HG03457 (cell line): ENCODE measurements at regions not wholly inside any gene's neighbourhood (a gene's known extent, or its start where the extent isn't known, plus 50 kb on each side); places are given as distances from the start of the nearest gene placed in this dataset.

Experiments used
- ATAC-seq: cut with Tn5 transposase; IDR thresholded peaks from one replicate; pipeline ENCODE4 v1.9.1; 2021; ENCODE audit warnings: moderate number of reproducible peaks; ENCODE audit not compliant: unreplicated experiment

DNA sequence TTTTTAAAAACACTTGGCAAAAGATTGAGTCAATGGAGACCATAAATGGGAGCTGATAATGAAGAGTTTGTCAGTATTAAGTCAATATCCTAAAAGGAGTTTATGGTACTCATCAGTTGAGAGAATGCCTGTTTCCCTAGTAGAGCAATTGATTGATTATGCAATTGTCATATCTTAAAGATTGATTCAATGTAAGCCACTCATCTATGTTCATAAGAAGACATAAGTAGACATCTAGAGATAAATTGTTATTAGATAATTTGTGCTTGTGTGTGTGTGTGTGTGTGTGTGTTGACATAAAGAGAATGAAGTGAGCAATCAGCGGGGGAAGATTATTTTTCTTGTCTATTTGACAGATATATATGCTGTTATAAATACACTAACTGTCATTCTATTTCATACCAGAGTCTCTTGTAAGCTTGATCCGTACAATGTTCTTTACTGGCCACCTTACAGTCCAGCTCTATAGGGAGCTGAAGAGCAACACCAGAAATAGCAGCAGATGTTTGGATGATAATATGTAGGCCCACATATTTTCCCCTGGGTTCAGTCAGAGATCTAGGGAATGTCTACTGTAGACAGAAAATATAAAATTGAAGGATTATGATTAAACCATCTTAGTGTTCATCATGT, 848.6 kb upstream of the EPHA6 start:
- ATAC-seq, result no peak

DNA sequence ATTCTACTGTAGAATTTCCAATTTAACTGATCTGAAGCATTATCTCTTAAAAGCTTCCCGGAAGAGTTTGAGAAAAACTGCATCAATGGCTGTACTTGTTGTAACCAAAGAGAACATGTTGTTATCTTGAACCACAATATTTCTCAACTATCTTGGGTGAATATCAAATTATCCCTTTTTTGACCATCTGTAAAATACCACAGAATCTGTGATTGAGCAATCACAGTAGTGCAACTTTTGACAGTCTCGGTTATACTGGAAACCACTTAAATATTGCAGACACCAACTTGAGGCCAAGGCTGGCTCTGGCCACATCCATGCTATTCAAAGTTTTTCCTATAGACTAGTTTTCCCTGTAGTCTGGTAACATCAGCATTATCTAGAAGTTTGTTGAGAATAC, 842.8 kb upstream of the EPHA6 start:
- no peak for ATAC-seq

DNA sequence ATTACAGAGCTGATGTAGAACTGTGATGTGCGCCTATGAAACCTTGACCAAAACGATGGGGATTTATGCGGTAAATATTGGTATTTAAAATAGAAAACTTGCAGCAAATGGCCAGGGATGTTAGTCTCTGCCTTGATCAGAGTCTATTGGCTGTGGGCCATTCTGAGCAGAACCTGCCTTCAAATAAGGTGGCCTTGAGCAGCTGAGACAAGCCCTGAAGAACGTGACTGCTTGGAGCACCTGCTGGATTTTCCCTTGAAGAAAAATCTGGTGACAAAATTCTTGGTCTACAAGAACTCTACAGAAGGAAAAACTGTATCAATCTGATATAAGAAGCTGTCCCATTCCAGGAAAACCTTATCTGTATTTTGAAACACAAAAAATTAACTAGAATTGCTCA, 820.1 kb upstream of the EPHA6 start:
- no peak for ATAC-seq

DNA sequence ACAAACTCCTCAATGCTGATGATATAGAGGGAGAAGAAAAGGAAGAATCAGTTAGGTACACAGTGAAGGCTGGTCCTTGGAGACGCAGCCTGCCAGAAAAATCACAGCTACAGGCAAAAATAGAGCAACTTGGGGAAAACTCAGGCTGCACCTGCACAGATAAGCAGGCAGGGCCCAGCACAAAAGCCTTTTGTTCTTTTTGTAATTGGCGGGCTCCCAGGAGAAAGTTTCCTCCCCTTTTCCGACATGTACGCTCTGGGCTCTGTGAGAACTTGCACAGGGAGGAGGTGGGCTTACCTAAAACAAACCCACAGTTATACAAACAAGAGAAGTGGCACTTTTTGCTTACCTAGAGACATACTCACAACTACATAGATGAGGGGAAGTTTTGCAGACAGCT, 813.4 kb upstream of the EPHA6 start:
- ATAC-seq, result no peak

DNA sequence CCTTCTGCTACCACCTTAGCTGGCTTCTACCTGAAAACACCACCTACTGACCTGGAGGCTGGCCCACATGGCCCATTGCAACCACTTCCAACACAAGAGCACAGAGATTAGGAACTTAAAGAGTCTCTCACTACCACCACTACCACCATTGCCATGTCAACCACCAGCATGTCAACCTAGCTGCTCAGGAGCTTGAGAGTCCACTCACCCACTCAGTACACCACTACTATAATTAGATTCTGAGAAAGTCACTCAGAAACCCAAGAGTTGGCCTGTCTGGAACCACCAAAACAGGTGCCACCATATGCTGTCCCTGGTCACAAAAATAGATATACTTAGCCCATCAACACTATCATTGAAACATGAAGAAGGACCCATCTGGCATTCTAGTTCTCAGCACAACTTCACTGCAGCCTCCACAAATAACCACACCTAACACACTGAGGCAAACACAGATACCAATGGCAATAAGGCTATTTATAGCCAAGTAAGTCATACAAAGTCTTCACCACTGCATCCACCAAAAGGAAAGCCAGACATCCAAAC, 806.7 kb upstream of the EPHA6 start:
- no peak for ATAC-seq

DNA sequence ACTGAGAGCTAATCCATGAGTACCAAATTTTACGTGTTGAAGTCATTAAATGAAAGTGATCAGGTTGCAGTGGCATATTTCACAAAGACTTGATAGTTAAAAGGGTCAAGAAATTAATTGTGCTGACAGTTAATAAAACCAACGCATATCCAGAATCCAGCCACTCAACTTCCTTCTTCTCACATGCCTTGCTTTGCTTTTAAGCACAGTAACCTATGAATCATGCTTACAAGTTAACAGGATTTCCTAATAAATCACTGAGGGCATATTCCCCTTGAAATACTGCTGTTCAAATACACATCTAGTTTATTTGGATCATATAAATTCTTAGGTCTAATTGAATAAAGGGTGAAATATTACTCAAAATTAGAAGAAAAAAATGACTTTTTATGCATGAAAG, 801.5 kb upstream of the EPHA6 start:
- no peak for ATAC-seq

DNA sequence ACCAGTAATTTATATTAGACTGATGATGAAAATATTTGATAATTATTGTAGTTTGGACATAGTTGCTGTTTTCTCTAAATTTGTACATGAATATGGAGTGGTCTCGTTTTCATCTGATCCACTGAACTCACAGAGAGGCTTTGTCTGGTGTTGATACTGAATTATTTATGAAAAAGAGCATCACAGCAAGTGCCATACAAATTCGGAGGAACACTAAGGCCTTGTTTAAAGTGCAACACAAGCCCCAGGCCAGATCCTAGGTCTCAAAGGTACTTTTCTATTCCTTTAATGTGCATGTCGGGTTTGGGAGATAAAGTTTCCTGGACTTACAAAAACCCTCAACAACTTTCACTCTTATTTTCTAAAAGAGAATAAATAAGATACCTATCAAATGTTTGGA, 796.8 kb upstream of the EPHA6 start:
- no peak for ATAC-seq

DNA sequence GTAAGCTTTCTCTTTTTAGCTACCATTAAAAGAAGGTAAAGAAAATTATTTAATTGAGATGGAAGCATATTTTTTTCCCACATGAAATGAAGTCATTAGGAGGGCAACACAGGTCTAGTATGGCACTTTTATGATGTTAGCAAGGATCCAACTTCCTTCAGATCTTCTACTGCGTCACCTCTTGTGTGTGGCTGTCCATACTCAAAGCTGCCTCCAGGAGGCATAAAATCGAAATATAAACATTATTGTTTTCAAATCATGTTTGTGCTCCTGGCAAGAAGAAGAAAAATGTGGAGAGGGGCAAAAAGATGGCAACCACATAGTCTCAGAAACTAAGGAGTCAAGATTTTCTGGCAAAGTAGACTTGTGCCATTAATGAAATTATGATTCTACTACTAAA, 791.7 kb upstream of the EPHA6 start:
- no peak for ATAC-seq

DNA sequence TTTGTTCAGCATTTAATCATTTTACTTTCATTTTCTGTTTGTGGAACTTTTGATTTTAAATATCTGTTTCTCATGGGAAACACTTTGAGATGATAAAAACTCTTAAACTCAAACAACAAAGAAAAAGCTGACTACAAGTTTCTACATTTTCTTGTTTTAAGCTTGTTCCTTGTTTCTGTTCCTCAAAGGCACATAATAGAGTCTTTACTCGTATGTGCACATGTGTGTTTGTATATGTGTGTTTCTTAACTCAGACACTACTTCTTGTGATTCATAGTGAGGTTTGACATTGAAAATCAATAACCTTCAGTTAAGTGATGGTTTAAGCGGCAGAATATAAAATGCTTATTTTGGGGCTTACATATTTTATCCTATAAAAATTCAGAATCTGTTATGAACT, 786.7 kb upstream of the EPHA6 start:
- ATAC-seq, result no peak

DNA sequence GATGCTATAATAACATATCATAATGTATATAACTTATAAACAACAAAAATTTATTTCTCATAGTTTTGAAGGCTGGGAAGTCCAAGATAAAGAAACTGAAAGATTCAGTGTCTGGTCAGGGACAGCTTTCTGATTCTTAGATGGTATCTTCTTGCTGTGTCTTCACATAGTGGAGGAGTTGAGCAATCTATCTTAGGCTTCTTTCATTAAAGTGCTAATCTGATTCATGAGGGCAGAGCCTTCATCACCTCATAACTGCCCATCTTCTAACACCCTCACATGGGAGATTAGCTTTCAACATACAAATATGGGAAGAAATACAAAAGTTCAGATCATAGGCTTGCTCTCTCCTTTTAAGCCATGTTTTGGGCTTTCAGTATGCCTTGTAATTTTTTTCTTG, 774.8 kb upstream of the EPHA6 start:
- ATAC-seq, result no peak

DNA sequence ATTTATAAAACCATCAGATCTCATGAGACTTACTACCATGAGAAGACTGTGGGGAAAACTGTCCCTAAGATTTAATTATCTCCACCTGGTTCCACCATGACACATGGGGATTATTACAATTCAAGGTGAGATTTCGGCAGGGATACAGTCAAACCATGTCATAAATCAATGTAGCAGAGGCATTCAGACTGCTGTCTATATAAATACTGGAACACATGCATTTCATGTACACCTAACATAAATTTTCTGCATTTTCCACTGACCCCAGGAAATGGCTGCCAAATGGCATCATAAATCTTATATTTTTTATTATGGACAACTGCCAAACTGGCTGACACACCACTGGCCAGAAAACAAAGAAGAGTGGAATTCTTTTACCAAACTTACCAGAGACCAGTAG, 755.1 kb upstream of the EPHA6 start:
- ATAC-seq, result no peak

DNA sequence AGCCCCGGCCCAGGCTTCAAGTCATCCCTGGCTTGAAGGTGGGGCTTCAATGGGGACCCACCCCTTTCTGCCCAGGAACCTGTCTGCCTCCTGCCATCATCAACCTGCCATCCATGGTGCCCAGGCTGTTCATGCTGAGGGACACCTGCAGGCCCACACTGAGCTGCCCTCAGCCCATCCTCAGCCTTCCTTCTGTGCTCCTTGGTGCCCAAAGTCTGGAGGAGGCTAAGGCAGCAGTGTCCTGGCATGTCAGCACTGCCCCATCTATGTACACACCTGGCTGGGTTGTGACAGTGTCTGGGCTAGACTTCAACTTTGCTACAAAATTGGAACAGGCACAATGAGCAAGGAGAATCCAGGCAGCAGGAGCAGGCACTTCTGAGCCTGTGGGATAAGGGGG, 745.3 kb upstream of the EPHA6 start:
- ATAC-seq, result no peak

DNA sequence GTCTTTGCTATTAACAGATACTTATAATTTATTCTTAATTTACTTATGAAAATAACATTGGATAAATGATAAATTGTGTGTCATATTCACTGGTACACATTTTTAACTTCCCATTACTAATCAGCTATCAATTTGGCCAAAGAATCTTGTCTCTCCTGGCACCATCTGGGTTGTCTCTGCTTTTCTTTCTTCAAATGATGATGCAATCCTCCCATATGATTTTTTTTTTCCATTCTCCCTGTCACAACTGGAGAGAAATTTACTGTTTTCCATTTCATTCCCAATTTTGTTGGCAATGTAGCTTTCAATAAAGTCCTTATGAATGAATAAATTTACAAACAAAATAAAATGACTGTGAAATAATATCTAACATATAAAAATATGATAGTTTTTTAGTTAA, 743.7 kb upstream of the EPHA6 start:
- ATAC-seq, result no peak

DNA sequence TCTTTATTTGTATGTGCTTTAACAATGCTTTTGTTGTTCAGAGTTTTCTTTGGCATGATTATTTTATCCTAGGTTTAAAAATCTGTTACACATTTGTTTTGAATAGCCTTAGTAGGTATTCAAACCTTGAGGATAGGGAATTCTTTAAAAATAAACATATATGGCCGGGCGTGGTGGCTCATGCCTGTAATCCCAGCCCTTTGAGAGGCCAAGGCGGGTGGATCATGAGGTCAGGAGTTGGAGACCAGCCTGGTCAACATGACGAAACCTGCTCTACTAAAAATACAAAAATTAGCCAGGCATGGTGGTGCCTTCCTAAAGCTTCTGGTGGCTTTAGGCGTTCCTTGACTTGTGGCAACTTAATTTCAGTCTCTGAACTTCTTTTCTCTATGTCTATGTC, 743.3 kb upstream of the EPHA6 start:
- ATAC-seq, result no peak

DNA sequence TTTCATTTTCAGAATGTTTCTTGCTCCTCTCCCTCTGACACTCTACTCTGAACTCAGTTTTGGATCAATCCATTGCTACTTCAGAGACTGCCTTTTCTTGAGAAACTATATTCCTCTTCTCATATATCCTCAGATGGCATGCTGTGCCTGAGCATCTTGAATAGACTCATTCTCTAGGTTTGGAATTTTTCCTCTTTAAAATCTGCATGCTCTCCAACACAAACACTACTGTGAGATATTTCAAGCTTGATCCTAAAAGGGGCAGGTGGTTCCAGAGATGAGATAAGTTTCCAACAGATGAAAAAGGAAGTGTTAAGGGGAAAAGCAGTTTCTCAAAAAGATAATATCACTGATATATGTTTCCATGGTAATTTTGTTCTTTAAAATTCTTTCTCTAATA, 742.2 kb upstream of the EPHA6 start:
- no peak for ATAC-seq

DNA sequence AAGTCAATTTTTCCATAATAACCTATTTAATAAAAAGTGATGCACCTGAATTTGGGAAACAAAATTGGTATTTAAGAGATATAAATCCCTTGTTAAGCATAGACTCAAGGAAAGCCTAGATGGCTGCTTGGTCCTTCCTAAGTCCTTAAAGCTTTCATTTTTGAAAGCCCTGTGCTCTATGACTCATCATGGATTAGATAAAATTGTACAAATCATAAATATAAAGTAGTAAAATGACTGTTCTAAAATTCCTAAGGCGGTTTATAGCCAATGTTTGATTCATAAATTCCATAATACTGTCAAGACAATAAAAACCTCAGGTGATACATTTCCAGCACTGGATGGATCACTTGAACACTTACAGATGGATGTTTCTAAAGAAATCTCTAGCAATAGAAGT, 730.8 kb upstream of the EPHA6 start:
- ATAC-seq, result no peak

DNA sequence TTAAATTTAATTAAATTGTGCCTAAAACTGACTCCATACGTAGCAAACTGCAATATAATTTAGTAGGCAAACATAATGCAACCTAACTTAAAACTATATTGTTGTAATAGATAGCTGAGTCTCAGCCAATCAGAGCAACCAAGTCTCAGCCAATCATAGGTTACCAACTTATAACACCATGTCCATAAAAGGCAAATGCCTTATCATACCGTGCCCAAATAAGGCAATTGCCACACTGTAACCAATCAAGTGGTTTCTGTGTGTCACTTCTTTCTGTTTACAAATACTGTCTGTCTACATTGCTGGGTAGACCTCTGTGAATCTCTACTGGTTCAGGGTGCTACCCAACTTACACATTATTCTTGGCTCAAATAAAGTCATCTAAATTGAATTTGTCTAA, 728.4 kb upstream of the EPHA6 start:
- ATAC-seq, result no peak

DNA sequence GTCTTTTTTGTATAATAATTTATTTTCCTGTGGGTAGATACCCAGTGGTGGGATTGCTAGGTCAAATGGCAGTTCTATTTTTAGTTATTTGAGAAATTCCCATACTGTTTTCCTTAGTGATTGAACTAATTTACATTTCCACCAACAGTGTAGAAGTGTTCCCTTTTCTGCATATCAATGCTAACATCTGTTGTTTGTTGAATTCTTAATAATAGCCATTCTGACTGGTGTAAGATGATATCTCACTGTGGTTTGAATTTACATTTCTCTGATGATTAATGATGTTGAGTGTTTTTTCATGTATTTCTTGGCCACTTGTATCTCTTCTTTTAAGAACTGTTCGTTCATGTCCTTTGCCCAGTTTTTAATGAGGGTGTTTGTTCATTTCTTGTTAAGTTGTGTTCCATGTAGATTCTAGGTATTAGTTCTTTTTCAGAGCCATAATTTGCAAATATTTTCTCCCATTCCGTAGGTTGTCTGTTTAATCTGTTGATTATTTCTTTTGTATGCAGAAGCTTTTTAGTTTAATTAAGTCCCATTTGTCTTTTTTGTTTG, 713.3 kb upstream of the EPHA6 start:
- ATAC-seq, result no peak

DNA sequence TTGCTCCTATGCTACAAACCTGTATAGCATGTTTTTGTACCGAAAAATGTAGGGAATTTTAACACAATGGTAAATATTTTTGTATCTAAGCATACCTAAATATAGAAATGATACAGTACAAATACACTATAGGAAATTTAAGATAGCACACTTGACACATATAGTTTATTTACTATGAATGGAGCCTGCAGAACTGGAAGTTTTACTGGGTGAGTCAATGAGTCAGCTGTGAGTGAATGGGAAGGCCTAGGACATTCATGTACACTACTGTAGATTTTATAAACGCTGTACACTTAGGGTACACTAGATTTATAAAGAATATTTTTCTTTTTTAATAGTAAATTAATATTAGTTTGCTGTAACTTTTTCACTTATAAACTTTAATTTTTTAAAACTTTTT, 707.7 kb upstream of the EPHA6 start:
- ATAC-seq, result no peak
